OCI-LY7 (cell line): ENCODE measurements at regions not wholly inside any gene's neighbourhood (a gene's known extent, or its start where the extent isn't known, plus 50 kb on each side); places are given as distances from the start of the nearest gene placed in this dataset.

Source experiments
- CTCF ChIP-seq: fragments of 200-600 bp; sonication (generic); conservative IDR thresholded peaks from 2 replicates; pipeline ENCODE4 v1.5.1; 2014; ENCODE audit warnings: mild to moderate bottlenecking, antibody characterized with exemption, low read length, moderate library complexity, mixed read lengths
- EZH2phosphoT487 ChIP-seq: fragments of 200-600 bp; sonication (generic); IDR thresholded peaks from 2 replicates; pipeline ENCODE4 v1.6.1; 2018; ENCODE audit warnings: low read depth, borderline replicate concordance, mild to moderate bottlenecking, mixed run types, antibody characterized with exemption, low read length, moderate library complexity, mixed read lengths

GRCh38 chr4:9709724-9710123 is 71.7 kb upstream of the DRD5 start:
- TF ChIP-seq CTCF (no peak), EZH2phosphoT487 (no peak)
